ENCODE measurements at regions not wholly inside any gene's neighbourhood (a gene's known extent, or its start where the extent isn't known, plus 50 kb on each side); places are given as distances from the start of the nearest gene placed in this dataset.
"Not testable (repeated sequence)": the region's sequence is repeated elsewhere in the genome, so short reads cannot be mapped to it uniquely, and the experiment has no call there.

GRCh38 chr2:228432116-228432515 is 250.6 kb upstream of the SPHKAP start:
- H3K9me3 ChIP-seq (ENCODE audit: low read length), result no peaks in the 10 kb centered on the region
- CTCF ChIA-PET, result no interaction called here
- H4K20me1 ChIP-seq (ENCODE audit: low read length), result no peaks in the 10 kb centered on the region
- H3K27me3 ChIP-seq (ENCODE audit: low read length), result no peaks in the 10 kb centered on the region
- DNase-seq, result no peak
- H3K36me3 ChIP-seq (ENCODE audit: low read depth, low read length), result no peaks in the 10 kb centered on the region
- TF ChIP-seq EZH2 (IDR thresholded peaks at IDR 0.05; ENCODE audit: low read length, unreplicated experiment), result no peak
- TF ChIP-seq, protein P1, sequence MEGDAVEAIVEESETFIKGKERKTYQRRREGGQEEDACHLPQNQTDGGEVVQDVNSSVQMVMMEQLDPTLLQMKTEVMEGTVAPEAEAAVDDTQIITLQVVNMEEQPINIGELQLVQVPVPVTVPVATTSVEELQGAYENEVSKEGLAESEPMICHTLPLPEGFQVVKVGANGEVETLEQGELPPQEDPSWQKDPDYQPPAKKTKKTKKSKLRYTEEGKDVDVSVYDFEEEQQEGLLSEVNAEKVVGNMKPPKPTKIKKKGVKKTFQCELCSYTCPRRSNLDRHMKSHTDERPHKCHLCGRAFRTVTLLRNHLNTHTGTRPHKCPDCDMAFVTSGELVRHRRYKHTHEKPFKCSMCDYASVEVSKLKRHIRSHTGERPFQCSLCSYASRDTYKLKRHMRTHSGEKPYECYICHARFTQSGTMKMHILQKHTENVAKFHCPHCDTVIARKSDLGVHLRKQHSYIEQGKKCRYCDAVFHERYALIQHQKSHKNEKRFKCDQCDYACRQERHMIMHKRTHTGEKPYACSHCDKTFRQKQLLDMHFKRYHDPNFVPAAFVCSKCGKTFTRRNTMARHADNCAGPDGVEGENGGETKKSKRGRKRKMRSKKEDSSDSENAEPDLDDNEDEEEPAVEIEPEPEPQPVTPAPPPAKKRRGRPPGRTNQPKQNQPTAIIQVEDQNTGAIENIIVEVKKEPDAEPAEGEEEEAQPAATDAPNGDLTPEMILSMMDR (conservative IDR thresholded peaks at IDR 0.05; ENCODE audit: low read depth, low read length), result no peak
- TF ChIP-seq EZH2phosphoT487 (IDR thresholded peaks at IDR 0.05; ENCODE audit: borderline replicate concordance, low read length), result no peak
- POLR2A ChIA-PET (ENCODE audit: unreplicated experiment), result no interaction called here
- no TSS peak for BruUV-seq (replicated peaks)
- H2AFZ ChIP-seq (ENCODE audit: low read length), result no peak overlapping the region
- H3K27ac ChIP-seq (ENCODE audit: low read length), result no peak overlapping the region
- no peak overlapping the region for H3K9ac ChIP-seq (ENCODE audit: low read length)
- H3K4me1 ChIP-seq (ENCODE audit: insufficient read depth, low read length), result no peaks in the 10 kb centered on the region
- ATAC-seq, result no peak
- intact Hi-C loops (cut with micrococcal nuclease), result no loop called here
- H3F3A ChIP-seq (ENCODE audit: low read length, unreplicated experiment), result no peaks in the 10 kb centered on the region
- no peak overlapping the region for H3K4me3 ChIP-seq (ENCODE audit: low read length)
- no peaks in the 10 kb centered on the region for H3K9me2 ChIP-seq (replicated peaks; ENCODE audit: low read length)
- no peak overlapping the region for H3K4me2 ChIP-seq (ENCODE audit: low read length)
- H3K79me2 ChIP-seq (ENCODE audit: low read length), result no peaks in the 10 kb centered on the region

DNA sequence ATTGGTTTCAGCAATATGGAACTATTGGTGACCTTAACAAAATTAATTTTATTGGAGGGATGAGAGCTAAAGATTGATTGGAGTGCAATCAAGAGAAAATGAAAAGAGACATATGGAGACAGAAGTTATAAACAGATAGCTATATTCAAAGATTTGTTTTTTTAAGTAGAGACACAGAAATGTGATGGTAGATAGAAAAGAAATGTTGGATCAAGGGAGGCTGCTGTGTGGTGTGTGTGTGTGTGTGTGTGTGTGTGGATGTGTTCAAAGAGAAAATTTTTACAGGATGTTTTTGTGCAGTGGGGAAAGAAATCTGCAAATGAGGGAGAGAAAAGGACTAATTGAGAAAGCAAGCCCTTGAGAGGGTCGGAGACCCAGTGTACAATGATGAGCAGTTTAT is 249.5 kb upstream of the SPHKAP start:
- ChIA-PET CTCF (no interaction called here), POLR2A (ENCODE audit: unreplicated experiment) (no interaction called here)
- intact Hi-C loops (cut with micrococcal nuclease), result no loop called here
- H3K9me3 ChIP-seq (ENCODE audit: low read length), result no peaks in the 10 kb centered on the region
- TF ChIP-seq EZH2phosphoT487 (IDR thresholded peaks at IDR 0.05; ENCODE audit: borderline replicate concordance, low read length) (no peak), EZH2 (IDR thresholded peaks at IDR 0.05; ENCODE audit: low read length, unreplicated experiment) (no peak)
- TF ChIP-seq, protein P1 (conservative IDR thresholded peaks at IDR 0.05; ENCODE audit: low read depth, low read length), result no peak
- H4K20me1 ChIP-seq (ENCODE audit: low read length), result no peaks in the 10 kb centered on the region
- H3K4me3 ChIP-seq (ENCODE audit: low read length), result no peak overlapping the region
- H3K4me1 ChIP-seq (ENCODE audit: insufficient read depth, low read length), result peaks cover 10% of the 10 kb centered on the region
- H3K9ac ChIP-seq (ENCODE audit: low read length), result no peak overlapping the region
- ATAC-seq, result no peak
- H3K27ac ChIP-seq (ENCODE audit: low read length), result no peak overlapping the region
- H3K79me2 ChIP-seq (ENCODE audit: low read length), result no peaks in the 10 kb centered on the region
- peaks cover 4% of the 10 kb centered on the region for H3F3A ChIP-seq (ENCODE audit: low read length, unreplicated experiment)
- no peak overlapping the region for H3K4me2 ChIP-seq (ENCODE audit: low read length)
- no peaks in the 10 kb centered on the region for H3K27me3 ChIP-seq (ENCODE audit: low read length)
- H3K9me2 ChIP-seq (replicated peaks; ENCODE audit: low read length), result no peaks in the 10 kb centered on the region
- no TSS peak for BruUV-seq (replicated peaks)
- DNase-seq, result no peak
- H3K36me3 ChIP-seq (ENCODE audit: low read depth, low read length), result no peaks in the 10 kb centered on the region
- no peak overlapping the region for H2AFZ ChIP-seq (ENCODE audit: low read length)

DNA sequence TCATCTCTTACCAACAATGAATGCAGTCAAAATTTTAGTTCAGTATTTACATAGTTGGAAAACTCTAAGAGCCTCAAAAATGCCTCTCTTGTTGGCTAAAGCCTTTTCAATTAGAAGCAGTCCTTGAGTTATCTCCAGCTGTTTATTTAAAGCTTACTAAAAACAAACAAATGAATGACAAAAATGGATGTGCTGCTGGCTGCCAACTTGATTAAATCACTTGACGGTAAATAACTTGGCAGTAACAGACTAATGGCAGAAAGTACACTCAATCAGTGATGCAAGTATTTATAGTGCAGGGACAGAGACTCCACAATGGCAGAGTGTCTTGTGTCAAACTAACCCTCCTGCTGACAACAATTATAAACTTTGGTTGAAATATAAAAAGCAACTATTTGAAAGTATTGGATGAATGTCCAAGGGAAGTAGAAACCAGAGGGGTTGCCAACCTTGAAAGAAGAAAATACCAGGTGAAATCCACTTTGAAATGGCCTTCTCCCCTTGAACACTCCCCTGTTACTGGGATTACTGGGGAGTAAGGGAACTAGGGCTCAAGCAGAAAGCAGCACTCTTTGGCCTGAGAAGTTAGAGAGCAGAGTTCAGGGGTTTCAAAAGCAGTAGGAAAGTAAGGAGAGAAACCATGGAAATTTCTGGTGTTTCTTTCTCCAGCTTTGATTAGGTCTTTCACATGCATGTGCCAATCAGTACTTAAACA is 245.2 kb upstream of the SPHKAP start:
- TF ChIP-seq, protein P1 (conservative IDR thresholded peaks at IDR 0.05; ENCODE audit: low read depth, low read length), result no peak
- TF ChIP-seq EZH2phosphoT487 (IDR thresholded peaks at IDR 0.05; ENCODE audit: borderline replicate concordance, low read length), result no peak
- TF ChIP-seq EZH2 (IDR thresholded peaks at IDR 0.05; ENCODE audit: low read length, unreplicated experiment), result no peak
- H4K20me1 ChIP-seq (ENCODE audit: low read length), result no peaks in the 10 kb centered on the region
- H3F3A ChIP-seq (ENCODE audit: low read length, unreplicated experiment), result peaks cover 4% of the 10 kb centered on the region
- intact Hi-C loops (cut with micrococcal nuclease), result no loop called here
- no peak overlapping the region for H2AFZ ChIP-seq (ENCODE audit: low read length)
- peak; percentile 76 for ATAC-seq
- no peaks in the 10 kb centered on the region for H3K79me2 ChIP-seq (ENCODE audit: low read length)
- no peaks in the 10 kb centered on the region for H3K36me3 ChIP-seq (ENCODE audit: low read depth, low read length)
- peak overlapping the region; percentile 70 for H3K27ac ChIP-seq (ENCODE audit: low read length)
- no peaks in the 10 kb centered on the region for H3K9me3 ChIP-seq (ENCODE audit: low read length)
- peak; percentile 60 for DNase-seq
- peak overlapping the region; percentile 57 for H3K4me3 ChIP-seq (ENCODE audit: low read length)
- H3K9me2 ChIP-seq (replicated peaks; ENCODE audit: low read length), result no peaks in the 10 kb centered on the region
- peak overlapping the region; percentile 73 for H3K4me2 ChIP-seq (ENCODE audit: low read length)
- BruUV-seq (replicated peaks), result no TSS peak
- no peaks in the 10 kb centered on the region for H3K27me3 ChIP-seq (ENCODE audit: low read length)
- CTCF ChIA-PET, result interaction anchor here (0.6 kb wide), 1 partner anchor 48 kb away, joined by 3 read pairs; no protein-coding TSS in a partner anchor
- peaks cover 11% of the 10 kb centered on the region for H3K4me1 ChIP-seq (ENCODE audit: insufficient read depth, low read length)
- POLR2A ChIA-PET (ENCODE audit: unreplicated experiment), result no interaction called here
- H3K9ac ChIP-seq (ENCODE audit: low read length), result 0 out of 2 replicates have a peak overlapping the region, but pooled peaks have one; percentile 40

- peak overlapping the region; percentile 57 for H3K4me3 ChIP-seq (ENCODE audit: low read length)
These were observed 244.0 kb upstream of the SPHKAP start for GRCh38 chr2:228425411-228426060.

More at GRCh38 chr2:228425411-228426060, 244.0 kb upstream of the SPHKAP start:
- POLR2A ChIA-PET (ENCODE audit: unreplicated experiment); BruUV-seq (replicated peaks); H3F3A ChIP-seq (ENCODE audit: low read length, unreplicated experiment); H3K9me2 ChIP-seq (replicated peaks; ENCODE audit: low read length); H3K27me3 ChIP-seq (ENCODE audit: low read length); H3K36me3 ChIP-seq (ENCODE audit: low read depth, low read length); H3K9me3 ChIP-seq (ENCODE audit: low read length); CTCF ChIA-PET; intact Hi-C loops (cut with micrococcal nuclease); H3K79me2 ChIP-seq (ENCODE audit: low read length); H4K20me1 ChIP-seq (ENCODE audit: low read length): not testable (repeated sequence)
- ATAC-seq (peak; percentile 35), DNase-seq (peak; percentile 40)
- Histone ChIP-seq H3K4me2 (ENCODE audit: low read length) (peak overlapping the region; percentile 73), H3K4me1 (ENCODE audit: insufficient read depth, low read length) (peaks cover 11% of the 10 kb centered on the region), H3K9ac (ENCODE audit: low read length) (peak overlapping the region; percentile 40; the same call in 1 of the 2 replicates), H3K27ac (ENCODE audit: low read length) (peak overlapping the region; percentile 70), H2AFZ (ENCODE audit: low read length) (0 out of 2 replicates have a peak overlapping the region, but pooled peaks have one; percentile 15)
